EL (cell line): ENCODE measurements at regions not wholly inside any gene's neighbourhood (a gene's known extent, or its start where the extent isn't known, plus 50 kb on each side); places are given as distances from the start of the nearest gene placed in this dataset.

Source experiments
- DNase-seq: peaks from one replicate; pipeline ENCODE4 v3.0.0-alpha.2; 2016

DNA sequence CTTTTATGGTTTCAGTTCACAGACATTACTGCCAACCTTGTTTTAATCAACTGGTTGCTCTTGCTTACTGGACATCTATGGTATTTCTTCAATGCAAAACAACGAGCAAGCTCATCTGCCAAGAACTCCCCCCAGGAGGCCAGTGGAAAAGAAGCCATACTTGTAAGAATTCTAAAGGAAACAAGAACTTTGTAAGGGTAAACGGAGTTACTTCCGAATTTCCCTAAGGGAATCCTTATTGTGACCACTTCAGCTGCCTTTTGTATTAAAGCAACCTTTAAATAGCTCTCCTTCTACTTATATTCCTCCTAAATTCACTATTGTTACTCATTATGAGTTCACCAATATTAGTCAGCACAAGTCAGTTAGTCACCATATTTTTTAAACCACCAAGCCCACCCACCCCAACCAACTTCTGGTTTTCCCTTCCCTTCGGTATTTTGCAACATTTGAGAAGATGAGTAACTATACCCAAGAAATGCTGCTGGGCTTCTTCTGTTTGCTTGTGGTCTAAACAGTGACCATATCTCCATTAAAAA lies 602.8 kb upstream of the DIPK2B start:
- DNase-seq, result peak; percentile 89

DNA sequence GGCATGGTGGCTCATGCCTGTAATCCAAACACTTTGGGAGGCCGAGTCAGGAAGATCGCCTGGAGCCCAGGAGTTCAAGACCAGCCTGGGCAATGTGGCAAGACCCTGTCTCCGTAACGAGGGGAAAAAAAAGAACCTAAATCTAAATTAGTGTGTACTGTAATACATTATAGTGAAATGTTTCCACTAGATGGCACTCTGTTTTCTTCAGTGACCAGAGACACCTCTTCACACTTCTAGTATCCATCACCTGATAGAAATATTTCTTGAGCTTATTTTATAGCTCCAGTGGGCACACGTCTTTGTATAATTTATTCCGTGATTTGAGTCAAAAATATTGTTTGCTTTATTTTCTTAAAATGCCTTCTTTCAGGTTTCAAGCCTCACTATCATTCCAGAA lies 600.9 kb upstream of the DIPK2B start:
- DNase-seq, result peak; percentile 42

DNA sequence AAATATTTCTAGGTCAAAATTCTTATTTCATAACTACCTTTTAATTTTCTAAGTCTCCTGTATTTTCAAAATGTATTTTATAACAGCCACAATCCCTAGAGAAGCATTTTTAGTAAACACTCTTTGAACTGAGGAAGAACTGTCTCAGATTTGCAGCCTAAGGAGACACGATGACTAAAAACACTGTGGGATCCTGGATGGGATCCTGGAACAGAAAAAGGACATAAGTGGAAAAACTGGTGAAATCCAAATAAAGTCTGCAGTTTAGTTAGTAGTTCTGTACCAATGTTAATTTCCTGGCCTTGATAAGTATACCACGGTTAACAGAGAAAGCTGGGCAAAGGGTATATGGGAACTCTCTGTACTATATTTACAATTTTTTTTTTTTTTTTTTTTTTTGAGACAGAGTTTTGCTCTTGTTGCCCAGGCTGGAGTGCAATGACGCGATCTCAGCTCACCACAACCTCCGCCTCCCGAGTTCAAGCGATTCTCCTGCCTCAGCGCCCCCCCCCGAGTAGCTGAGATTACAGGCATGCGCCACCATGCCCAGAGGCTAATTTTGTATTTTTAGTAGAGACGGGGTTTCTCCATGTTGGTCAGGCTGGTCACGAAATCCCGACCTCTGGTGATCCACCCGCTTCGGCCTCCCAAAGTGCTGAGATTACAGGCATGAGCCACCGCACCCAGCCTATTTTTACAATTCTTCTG lies 600.2 kb upstream of the DIPK2B start:
- DNase-seq, result peak; percentile 48

DNA sequence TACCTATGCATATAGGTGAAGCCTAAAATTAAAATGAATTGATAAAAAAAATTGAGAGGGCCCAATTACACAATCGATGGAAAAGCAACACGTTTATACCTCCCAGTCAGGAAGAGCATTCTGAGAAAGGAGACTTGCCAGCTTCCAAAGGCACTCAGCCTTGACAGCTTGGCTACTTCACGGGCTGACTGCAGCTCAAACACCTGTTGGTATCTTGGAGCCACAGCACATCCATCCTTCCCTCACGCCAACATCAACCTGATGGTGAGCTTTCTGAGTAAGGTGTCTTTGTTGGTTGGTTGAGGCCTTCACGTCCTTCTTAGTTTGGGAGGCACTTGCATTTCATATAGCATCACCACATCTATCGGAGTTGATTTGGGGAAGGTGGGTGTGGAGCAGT lies 598.9 kb upstream of the DIPK2B start:
- no peak for DNase-seq

DNA sequence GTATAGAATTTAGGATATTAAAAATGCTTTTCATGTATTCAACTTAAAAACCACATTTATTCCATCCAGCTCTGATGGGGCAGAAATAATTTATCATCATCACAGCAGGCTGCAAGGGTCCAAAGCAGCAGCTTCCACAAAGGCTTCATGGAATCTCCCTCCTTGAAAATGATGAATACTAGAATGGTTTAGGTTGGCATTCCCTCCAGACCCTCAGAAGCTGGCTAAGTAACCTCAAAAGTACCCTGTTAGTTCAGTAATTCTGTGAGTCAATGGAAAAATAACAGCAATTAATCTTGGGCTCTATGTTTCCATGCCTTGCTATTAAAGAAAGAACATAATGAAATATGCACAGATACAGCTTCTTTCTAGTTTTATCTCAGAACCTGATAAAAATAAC lies 594.9 kb upstream of the DIPK2B start:
- no peak for DNase-seq

DNA sequence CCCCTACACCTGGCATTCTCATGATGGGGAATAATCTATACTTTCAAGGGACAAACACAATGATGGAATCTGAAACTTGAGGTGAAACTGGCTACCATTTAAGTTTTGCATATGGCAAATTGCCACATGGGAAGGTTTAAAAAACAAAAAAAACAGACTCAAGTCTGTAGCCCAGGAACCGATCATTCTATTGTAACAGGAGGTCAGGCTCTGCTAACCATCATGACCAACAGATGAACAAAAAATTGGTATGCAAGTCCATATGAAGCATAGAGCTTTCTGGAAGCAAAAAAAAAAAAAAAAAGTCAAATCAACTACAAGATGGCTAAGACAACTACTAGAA lies 594.3 kb upstream of the DIPK2B start:
- no peak for DNase-seq

DNA sequence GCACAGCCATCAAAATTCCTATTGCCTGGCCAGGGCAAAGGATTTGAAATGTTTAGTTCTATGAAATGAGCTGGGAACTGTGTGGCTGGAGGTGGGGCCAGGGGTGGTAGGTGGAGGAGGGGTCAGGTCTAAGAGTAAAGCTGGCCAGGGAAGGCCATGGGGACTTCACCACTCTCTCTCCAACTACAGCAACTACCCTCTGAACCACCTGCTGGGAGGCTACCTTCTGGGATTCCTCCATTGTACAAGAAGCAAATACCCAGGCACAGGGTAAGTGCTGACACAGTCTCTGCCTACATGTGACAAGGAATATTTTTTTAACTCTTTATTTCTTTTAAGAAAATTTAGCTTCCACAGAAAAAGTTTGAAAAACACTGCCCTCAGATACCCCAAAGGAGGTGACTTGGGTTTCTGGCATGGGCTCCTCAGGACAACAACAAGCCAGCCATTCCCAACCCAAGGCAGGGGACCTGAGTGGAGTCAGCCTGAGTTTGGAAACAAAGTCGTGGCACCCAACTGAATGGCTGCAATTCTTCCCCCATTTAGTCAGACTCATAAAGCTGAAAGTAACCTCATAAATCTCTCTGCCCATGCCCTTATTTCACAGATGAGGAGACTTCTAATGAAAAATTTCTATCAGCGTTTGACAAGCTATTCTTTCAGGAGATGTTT lies 593.8 kb upstream of the DIPK2B start:
- peak; percentile 30 for DNase-seq

DNA sequence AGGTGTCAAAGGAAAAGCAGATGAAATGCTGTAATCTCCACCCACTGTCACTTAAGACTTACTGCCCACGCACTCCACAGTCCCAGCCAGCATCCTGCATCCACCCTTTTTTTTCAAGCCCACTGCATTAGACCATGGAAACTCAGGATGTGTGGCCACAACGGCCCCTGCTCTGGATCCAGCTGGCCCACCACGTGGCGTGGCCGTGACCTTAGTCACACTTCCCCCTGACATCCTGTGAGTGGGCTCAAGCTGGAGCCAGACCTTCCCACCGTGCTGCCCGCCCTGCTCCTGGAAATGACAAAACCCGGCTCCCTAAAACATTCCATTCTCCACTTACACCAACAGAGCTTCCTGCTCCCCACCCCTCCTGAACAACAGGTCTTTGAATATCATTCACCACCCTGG lies 588.3 kb upstream of the DIPK2B start:
- DNase-seq, result no peak

DNA sequence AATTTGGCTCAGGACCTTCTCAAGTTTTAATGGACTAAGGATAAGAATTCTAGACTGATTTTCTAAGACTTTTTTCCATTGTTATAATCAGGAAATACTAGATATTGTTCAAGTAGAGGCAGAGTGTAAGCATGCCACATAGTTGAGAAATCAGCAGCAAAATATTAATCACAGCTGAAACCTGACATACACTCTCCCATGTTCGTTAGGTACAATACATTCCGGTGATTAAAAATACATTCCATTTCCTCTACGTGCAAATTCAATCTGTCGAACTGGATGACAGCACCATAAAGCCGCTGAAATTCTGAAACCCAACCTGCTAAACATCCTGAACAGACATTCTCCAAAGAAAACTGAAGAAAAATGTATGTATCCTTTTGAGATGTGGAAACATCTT lies 587.6 kb upstream of the DIPK2B start:
- no peak for DNase-seq

DNA sequence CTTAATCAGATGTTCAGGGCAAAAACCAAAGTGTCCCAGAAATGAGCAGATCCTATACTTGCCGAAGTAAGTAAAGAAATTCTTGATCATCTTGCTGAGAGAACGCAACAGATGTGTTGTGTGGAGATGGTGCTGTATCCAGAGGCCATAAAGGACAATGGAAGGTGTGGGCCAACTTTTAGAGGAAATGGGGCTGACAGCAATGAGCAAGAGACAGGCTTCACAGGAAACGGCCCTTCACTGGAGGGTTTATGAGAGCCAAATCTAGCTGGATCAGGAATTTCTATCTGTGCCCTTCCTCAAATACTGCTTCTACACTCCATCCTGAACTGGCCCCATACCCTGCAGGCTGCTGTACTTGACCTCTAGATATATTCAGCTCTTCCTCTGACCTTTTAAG lies 583.9 kb upstream of the DIPK2B start:
- no peak for DNase-seq

DNA sequence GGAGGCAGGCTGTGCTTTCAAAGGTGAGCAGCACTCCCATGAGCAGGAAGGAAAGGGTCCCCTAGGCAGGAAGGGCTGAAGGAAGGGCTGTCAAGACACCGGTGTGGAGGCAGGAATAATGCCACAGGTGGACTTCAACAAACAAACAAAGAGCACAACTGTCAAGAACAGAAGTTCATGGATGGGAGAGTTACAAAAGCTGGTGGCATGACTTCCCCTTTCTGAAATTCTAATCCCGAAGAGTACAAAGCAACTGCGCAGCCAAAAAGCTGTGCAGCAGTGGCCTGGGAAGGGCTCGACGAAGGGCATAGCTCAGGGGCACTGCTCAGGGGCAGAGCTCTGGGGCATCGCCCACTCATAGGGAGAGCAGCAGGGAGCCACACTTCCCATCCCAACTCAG lies 582.3 kb upstream of the DIPK2B start:
- DNase-seq, result no peak

DNA sequence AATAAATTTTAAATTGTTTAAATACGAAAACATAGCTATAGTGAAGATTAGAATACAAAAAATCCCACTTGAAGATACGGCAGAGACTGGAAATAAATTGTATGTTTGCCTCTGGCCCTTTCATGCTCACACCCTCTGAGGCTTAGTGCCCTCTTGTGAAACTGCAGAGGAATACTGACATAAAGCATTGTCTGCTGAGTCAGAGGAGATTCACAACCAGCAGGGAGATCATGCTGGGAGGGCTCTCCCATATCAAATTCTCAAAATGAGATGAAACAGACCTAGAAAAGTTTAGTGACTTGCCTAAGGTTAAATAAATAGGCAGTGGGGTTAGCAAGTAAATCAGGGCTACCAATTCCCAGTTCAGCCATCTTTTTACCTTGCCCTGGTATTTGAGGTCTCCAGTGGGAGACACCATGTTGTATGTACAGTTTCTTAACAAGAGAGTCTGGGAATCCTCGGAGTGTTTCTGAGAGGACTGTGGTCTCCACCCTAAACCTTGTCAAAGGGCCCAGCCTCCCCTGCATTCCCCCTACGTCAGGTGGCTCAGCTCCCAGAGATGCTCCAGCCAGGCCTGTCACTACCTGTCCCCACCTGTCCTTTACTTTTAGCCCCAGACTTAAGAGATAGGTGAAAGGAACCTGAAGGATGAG lies 581.4 kb upstream of the DIPK2B start:
- peak; percentile 67 for DNase-seq

DNA sequence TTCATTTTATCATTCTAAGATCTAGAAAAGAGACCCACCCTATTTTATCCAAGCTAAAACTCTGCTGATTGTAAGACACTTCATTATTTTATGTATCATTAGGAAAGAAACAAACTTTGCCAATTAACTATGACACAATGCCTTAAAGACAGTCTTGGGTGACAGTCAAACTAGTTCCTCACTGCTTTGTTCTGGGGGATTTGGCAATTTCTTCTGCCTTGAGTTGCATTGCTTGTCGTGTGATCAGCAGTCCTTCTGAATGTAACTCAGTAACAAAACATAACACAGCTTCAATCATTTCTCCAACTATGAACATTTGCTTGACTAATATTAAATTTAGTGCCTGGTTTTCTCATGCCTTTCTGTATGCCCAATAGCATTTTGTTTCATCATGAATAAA lies 577.9 kb upstream of the DIPK2B start:
- no peak for DNase-seq

DNA sequence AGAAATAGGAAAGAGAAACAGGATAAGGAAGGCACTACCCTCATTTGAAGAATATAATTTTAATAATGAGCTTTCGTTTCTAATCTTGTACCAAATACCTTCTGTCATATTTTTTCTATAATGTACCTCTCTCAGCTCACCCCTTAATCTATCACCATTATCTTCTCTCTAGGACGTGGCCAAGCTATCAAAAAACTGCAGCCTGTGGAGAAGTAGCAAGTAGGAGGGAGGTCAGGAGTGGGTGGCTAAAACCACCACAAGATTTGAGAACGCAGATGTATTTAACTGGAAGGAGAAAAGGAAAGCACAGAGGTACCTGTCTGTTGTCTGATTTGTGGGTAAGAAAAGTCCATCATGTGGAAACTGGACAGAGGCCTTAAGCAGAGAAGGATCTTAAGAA lies 576.7 kb upstream of the DIPK2B start:
- no peak for DNase-seq

DNA sequence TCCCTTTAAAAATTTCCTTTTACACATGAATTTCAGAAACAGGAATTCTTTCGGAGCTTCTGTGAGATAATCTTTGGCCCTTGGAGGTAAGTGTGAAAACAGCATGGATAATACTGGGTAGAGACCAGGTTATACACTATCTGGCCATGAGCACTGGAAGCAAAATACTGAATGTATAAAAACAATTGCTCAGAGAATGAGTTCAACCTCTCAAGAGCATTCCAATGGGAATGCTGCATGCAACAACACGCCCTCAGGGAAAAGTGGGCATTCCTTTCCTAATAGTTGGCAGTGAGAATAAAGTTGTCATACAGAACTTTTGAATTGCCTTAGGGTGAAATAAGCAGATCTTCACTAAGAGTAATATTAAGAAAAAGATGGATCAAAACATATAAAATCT lies 574.8 kb upstream of the DIPK2B start:
- peak; percentile 89 for DNase-seq

DNA sequence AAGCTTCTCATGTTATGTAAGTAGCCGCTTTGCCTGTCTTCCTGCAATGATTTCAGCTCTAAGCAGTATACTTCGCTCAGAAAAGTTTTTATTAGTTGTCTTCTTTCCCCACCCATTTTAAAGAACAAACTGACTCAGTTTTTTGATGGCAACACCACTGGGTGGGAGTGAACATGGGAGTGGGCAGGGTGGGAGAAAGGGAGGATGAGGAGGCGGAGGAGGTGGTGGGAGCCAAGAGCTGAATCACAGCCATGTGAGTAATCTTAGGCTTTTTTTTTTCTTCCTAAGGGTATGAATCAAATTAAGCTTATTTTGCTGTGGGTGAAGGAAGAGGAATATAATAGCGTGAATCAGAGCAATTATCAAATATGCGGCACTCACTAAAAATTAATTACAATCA lies 574.3 kb upstream of the DIPK2B start:
- DNase-seq, result peak; percentile 86

DNA sequence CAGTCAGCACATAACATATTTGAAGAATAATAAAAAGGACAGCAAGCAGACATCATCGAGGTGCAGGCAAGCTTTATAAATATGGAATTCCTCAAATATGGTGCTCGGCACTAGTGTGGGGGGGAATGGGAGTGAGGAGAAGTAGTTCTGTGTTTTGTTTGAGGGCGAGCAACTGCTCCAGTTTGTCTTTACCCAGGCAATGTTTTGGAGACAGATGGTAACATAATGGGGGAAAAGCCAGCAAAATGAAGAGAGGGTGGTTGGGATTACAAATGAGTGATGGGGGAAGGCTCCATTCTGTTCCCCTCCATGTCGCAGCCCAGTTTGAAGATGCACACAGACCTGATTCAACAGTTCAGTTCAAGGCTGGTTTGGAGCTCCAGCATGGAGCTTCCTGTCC lies 572.9 kb upstream of the DIPK2B start:
- DNase-seq, result no peak

DNA sequence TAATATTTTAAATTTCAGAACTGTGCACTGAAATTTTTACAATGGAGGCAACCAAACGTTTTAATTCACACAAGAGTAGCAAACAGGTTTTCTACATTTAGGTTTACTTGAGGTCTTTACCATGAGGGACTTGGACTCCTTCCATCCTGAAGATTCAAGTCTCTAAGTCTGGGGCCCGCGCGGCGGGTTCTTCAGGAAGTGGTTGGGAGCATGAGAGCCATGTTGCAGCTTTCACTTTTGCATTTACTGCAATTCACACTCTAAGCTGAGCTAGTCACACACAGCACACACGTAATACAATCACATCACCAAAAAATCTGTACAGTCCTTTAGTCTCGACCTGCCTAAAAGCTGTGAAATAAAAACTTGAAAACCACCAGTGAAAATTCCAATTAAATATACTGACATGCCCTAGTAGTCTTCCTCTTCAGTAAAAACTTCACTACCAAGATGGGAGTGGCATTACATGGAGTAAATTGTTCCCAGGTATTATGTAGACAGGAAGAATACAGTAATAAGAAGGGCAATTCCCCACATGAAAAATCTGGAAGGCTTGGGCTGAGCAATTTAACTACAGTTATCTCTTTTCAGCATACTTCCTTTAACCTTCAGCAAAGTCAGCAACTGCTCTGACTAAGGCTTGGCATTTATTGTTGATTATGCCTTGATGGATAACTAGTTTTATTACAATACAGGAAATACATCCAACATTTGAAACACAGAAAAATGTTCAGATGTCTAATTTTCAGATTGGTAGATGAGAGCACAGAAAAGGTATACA lies 571.1 kb upstream of the DIPK2B start:
- DNase-seq, result peak; percentile 77

DNA sequence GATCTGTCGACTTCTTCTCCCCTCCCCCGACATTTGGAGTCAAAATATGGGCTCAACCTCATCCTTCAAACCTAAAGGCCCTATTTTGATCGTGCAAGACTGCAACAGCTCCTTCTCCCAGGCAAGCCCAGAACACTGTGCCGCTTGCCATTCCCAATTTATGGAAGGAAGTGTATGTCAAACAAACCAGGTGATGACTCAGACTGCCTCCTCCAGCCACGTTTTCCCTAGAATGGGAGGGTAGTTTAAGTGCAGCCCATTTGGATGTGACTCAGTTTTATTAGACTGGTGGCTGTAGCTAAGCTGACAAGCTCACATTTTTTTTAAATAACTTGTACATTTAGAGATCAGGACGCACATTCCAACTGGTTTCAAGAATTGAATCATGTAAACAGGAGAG lies 570.4 kb upstream of the DIPK2B start:
- peak; percentile 93 for DNase-seq

DNA sequence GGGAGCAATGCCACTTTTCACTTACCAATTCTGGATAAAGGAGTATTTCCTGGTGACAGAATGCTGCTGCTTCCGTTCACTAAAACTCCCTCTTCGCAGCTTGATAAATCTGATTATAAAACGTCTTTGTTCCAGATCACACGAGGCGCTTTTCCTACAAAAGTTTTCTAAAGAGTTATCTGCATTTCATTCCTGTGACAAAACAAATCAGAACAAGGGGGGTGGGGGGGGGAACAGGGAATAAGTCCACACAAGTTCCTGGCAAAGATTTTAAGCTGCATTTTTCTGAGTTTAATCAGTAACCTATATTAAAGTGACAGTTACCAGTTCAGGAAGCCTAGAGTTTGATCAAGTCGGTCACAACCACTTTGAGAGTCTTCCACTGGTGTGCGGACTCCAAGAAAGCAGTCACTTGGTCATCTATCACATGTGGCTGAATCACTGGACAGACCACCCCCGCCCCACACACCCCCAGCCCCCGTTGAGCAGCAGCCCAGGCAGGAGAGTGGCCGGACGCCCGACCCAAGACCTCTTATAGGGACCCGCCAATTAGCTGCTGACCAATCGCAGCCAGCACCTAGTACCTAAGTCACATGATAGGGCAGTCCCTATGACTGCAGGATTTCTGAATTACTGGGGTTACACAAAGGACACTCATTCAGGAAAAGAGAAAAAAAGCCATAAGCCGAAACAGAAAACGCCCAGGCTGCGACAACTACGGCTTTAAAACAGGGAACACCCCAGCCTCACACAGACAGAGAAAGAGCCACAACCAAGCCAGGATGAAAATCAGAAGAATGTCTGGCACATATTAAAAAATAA lies 569.3 kb upstream of the DIPK2B start:
- DNase-seq, result peak; percentile 87

DNA sequence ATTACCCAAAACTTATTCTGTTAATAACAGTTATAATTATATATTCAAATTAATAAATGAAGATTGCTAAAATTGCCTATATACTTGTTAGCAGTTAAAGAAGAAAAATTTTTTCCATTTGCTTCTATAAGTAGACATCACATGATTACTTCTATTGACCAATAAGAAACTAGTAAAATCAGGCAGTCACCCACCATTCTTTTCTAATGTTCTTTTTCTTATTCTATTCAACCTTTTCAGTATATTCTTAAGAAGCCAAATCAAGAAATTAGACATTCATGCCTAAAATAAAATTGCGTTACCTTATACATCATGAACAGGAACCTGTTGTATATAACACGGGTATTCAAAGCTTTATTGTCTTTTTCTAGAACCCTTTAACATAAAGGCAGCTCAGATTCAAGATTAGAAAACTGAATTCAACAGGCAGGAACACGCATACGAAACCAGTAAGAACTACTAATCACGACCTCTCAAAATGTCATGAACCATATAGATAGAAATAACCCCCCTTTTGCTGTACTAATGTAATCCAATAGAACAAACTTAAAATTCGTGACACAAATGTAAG lies 568.1 kb upstream of the DIPK2B start:
- DNase-seq, result no peak

DNA sequence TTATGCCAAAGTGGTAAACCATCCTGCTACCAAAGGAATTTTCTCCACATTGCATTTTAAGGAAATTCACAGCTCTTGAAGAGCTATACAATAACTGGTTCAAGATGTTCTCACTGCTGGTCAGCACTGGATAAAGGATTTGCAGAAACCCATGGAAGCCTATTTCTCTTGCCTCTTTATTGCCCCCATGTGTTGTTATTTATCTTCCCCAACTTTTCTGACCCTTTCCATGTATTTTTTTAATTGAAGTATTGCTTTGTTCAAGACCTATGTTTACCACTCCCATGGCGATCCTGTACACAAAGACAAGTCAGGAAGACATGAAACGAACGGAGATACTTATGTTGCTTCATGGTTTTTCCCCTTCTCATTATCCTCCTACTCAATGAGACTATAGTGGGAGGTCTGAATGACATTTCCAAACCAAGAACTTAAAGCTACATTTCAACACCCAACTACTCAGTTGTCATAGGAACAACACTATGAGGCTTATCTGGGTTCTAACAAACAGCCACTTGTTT lies 566.4 kb upstream of the DIPK2B start:
- no peak for DNase-seq
